ENCODE measurements at regions not wholly inside any gene's neighbourhood (a gene's known extent, or its start where the extent isn't known, plus 50 kb on each side); places are given as distances from the start of the nearest gene placed in this dataset.

- TF ChIP-seq, protein P1, sequence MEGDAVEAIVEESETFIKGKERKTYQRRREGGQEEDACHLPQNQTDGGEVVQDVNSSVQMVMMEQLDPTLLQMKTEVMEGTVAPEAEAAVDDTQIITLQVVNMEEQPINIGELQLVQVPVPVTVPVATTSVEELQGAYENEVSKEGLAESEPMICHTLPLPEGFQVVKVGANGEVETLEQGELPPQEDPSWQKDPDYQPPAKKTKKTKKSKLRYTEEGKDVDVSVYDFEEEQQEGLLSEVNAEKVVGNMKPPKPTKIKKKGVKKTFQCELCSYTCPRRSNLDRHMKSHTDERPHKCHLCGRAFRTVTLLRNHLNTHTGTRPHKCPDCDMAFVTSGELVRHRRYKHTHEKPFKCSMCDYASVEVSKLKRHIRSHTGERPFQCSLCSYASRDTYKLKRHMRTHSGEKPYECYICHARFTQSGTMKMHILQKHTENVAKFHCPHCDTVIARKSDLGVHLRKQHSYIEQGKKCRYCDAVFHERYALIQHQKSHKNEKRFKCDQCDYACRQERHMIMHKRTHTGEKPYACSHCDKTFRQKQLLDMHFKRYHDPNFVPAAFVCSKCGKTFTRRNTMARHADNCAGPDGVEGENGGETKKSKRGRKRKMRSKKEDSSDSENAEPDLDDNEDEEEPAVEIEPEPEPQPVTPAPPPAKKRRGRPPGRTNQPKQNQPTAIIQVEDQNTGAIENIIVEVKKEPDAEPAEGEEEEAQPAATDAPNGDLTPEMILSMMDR (IDR thresholded peaks at IDR 0.05), result no peak
- H3K27me3 ChIP-seq, result no peaks in the 10 kb centered on the region
- H3K9me3 ChIP-seq, result peaks cover 0 to 9% (median 0%) of the 10 kb centered on the region in 3 donors
- no peak overlapping the region for H3K4me3 ChIP-seq
- H3K27ac ChIP-seq, result no peak overlapping the region
- no peak for DNase-seq
- no peaks in the 10 kb centered on the region for H3K4me1 ChIP-seq
- intact Hi-C loops (cut with DNase I; ENCODE audit: low total_unique reads), result no loop called here
- no peaks in the 10 kb centered on the region for H3K36me3 ChIP-seq
Observed at GRCh38 chr2:111225856-111226255, 105.1 kb downstream of the BCL2L11 start.

DNA sequence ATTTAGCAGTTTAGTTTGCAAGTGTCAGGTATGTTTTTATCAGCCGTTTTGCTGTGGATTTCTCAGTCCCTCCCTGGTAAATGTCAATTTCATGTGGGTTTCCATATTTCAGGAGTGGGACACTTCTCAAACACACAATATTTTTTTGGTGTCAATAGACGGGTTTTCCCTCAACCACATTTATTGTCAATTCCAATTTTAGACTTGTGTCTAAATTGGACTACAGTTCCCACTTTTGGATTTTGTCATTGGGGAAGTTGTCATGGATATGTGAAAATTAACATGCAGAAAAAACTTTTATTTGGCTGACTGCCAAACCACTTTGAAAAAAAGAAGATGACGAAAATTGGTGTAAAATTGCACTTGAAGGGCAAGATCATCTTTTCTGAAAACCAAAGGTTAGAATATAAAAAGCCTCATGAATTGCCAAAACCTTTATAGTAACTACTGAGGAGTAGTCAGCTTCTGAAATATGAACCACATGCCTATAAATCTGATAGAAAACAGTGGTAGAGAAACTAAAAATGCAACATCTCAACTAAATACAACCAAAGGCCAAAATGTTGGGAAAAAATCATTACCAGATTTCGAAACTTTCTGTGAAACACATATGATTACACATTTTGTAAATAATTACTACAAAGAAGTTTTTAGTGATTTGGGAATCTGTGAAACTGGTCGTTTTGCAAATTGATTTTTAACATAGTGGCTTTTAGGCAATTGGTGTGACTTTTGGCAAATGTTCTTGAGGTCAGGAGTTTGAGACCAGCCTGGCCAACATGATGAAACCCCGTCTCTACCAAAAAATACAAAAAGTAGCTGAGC lies 106.4 kb downstream of the BCL2L11 start:
- Histone ChIP-seq H3K4me1 (no peaks in the 10 kb centered on the region), H3K36me3 (no peaks in the 10 kb centered on the region), H3K9me3 (peaks cover 0 to 9% (median 0%) of the 10 kb centered on the region in 3 donors), H3K4me3 (no peak overlapping the region), H3K27me3 (no peaks in the 10 kb centered on the region), H3K27ac (no peak overlapping the region)
- TF ChIP-seq, protein P1 (IDR thresholded peaks at IDR 0.05), result no peak
- intact Hi-C loops (cut with DNase I; ENCODE audit: low total_unique reads), result no loop called here
- DNase-seq, result no peak

DNA sequence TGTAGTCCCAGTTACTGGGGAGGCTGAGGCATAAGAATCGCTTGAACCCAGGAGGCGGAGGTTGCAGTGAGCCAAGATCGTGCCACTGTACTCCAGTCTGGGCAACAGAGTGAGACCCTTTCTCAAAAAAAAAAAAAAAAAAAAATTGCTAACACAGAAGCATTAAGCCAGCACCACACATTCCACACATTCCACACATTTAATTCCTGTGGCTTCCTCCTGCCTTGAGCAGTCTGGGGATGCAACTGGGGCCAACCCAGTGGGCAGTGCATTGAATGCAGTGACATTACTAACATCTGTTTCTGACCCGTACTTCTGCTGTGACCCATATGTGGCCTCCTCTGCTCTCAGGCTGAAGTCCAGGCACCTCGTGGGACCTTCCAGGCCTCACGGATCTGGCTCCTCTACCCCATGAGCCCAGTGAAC lies 107.0 kb downstream of the BCL2L11 start:
- DNase-seq, result no peak
- H3K36me3 ChIP-seq, result no peaks in the 10 kb centered on the region
- H3K9me3 ChIP-seq, result peaks cover 0 to 9% (median 0%) of the 10 kb centered on the region in 3 donors
- H3K4me3 ChIP-seq, result no peak overlapping the region
- H3K27me3 ChIP-seq, result no peaks in the 10 kb centered on the region
- H3K27ac ChIP-seq, result no peak overlapping the region
- TF ChIP-seq, protein P1 (IDR thresholded peaks at IDR 0.05), result no peak
- intact Hi-C loops (cut with DNase I; ENCODE audit: low total_unique reads), result no loop called here
- H3K4me1 ChIP-seq, result no peaks in the 10 kb centered on the region

GRCh38 chr2:111231532-111232252 lies 111.0 kb downstream of the BCL2L11 start:
- Histone ChIP-seq H3K27ac (no peak overlapping the region), H3K4me1 (peaks cover 0 to 9% (median 0%) of the 10 kb centered on the region in 4 donors), H3K36me3 (no peaks in the 10 kb centered on the region), H3K9me3 (peaks cover 0 to 9% (median 0%) of the 10 kb centered on the region in 3 donors), H3K4me3 (no peak overlapping the region), H3K27me3 (no peaks in the 10 kb centered on the region)
- TF ChIP-seq, protein P1 (IDR thresholded peaks at IDR 0.05), result no peak
- intact Hi-C loops (cut with DNase I; ENCODE audit: low total_unique reads), result no loop called here
- no peak for DNase-seq

- Histone ChIP-seq H3K27ac (no peak overlapping the region), H3K27me3 (no peaks in the 10 kb centered on the region), H3K9me3 (peaks cover 0 to under 1% (median 0%) of the 10 kb centered on the region in 3 donors), H3K4me3 (no peak overlapping the region), H3K4me1 (peaks cover 0 to 9% (median 0%) of the 10 kb centered on the region in 4 donors), H3K36me3 (no peaks in the 10 kb centered on the region)
- TF ChIP-seq, protein P1 (IDR thresholded peaks at IDR 0.05), result no peak
- no peak for DNase-seq
- intact Hi-C loops (cut with DNase I; ENCODE audit: low total_unique reads), result no loop called here
Observed at GRCh38 chr2:111235192-111236015, 114.7 kb downstream of the BCL2L11 start.

Data from tibial artery (tissue), 4 donors.